Caco-2 (cell line): ENCODE measurements at regions not wholly inside any gene's neighbourhood (a gene's known extent, or its start where the extent isn't known, plus 50 kb on each side); places are given as distances from the start of the nearest gene placed in this dataset.

Experiments used
- BruUV-seq: library from RNA; stranded (reverse); fragments of 400-500 nt; replicated peaks from 2 replicates; lab custom pipeline; 2021; lab: Mats Ljungman, UMichigan
- CTCF ChIA-PET: fragments of 300-600 bp; sonication (Branson Sonifier 250); formaldehyde crosslinking; loops from one replicate; lab custom pipeline; 2022; ENCODE audit warnings: antibody characterized with exemption; lab: Charles Lee
- POLR2A ChIA-PET: fragments of 300-600 bp; sonication (Branson Sonifier 250); formaldehyde crosslinking; loops from one replicate; lab custom pipeline; 2022; ENCODE audit warnings: antibody characterized with exemption; lab: Charles Lee
- DNase-seq, 2 experiments: peaks; one replicate each; pipeline versions ENCODE4 v3.0.0 to v3.0.0-alpha.2; 2020 to 2022
- H3K27me3 ChIP-seq: replicated peaks from 2 replicates; pipeline ENCODE4 v1.6.0; 2011; ENCODE audit warnings: low read length; ENCODE audit not compliant: control insufficient read depth, insufficient read depth
- H3K36me3 ChIP-seq: 2 replicates; pipeline ENCODE4 v1.5.1; 2011; ENCODE audit warnings: low read length; ENCODE audit not compliant: control insufficient read depth, insufficient read depth
- H3K4me1 ChIP-seq: fragments of 250-450 bp; sonication (Bioruptor Pico); 2 replicates; pipeline ENCODE4 v1.5.1; 2020; ENCODE audit warnings: mild to moderate bottlenecking
- H3K4me3 ChIP-seq: 2 replicates; pipeline ENCODE4 v1.5.1; 2011; ENCODE audit warnings: low read depth, mild to moderate bottlenecking, control low read depth, low read length
- H3K9me3 ChIP-seq: fragments of 250-450 bp; sonication (Bioruptor Pico); 2 replicates; pipeline ENCODE4 v1.5.1; 2020; ENCODE audit warnings: mild to moderate bottlenecking, moderate library complexity
- H3K27ac Mint-ChIP-seq: one replicate; pipeline ENCODE4 v1.8.0; 2022; ENCODE audit warnings: mixed read lengths; ENCODE audit not compliant: unreplicated experiment
- H3K27me3 Mint-ChIP-seq: one replicate; pipeline ENCODE4 v1.8.0; 2022; ENCODE audit warnings: mixed read lengths; ENCODE audit not compliant: insufficient read depth, unreplicated experiment
- H3K36me3 Mint-ChIP-seq: one replicate; pipeline ENCODE4 v1.8.0; 2022; ENCODE audit warnings: mild to moderate bottlenecking, mixed read lengths; ENCODE audit not compliant: insufficient read depth, unreplicated experiment
- H3K4me1 Mint-ChIP-seq: one replicate; pipeline ENCODE4 v1.8.0; 2022; ENCODE audit warnings: low read depth, mixed read lengths; ENCODE audit not compliant: unreplicated experiment
- H3K4me3 Mint-ChIP-seq: one replicate; pipeline ENCODE4 v1.8.0; 2022; ENCODE audit warnings: mild to moderate bottlenecking, moderate library complexity, mixed read lengths; ENCODE audit not compliant: unreplicated experiment
- H3K9me3 Mint-ChIP-seq: one replicate; pipeline ENCODE4 v1.8.0; 2022; ENCODE audit warnings: mixed read lengths; ENCODE audit not compliant: unreplicated experiment
- CTCF ChIP-seq, 2 experiments: fragments of 200-600 bp in 1 of 2; IDR thresholded peaks; 1 replicate in 1 of 2; 2 replicates in 1 of 2; pipeline versions ENCODE4 v1.5.1 to v1.8.0; 2011 to 2022; ENCODE audit warnings: antibody characterized with exemption in 1 of 2, control low read depth in 1 of 2, inconsistent platforms in 1 of 2, low read depth in 1 of 2, low read length in 1 of 2, mild to moderate bottlenecking in 1 of 2, moderate library complexity in 1 of 2; ENCODE audit not compliant: insufficient read depth in 1 of 2, severe bottlenecking in 1 of 2, unreplicated experiment in 1 of 2
- intact Hi-C: fragments of 100-400 bp; cut with micrococcal nuclease; formaldehyde crosslinking; loops from one replicate; pipeline ENCODE4 v1.10.0; 2022; ENCODE audit not compliant: unreplicated experiment

- peak overlapping the region; percentile 80 for H3K27ac Mint-ChIP-seq
- no peak overlapping the region for H3K4me3 ChIP-seq
These were observed 192.1 kb upstream of the ALG10B start for GRCh38 chr12:38124247-38125012.

GRCh38 chr12:38132139-38132538 is 184.4 kb upstream of the ALG10B start:
- POLR2A ChIA-PET = no interaction called here
- Histone ChIP-seq H3K9me3 (0 out of 2 replicates have a peak, but pooled peaks cover 3% of the 10 kb centered on the region), H3K4me1 (no peaks in the 10 kb centered on the region), H3K4me3 (no peak overlapping the region), H3K36me3 (no peaks in the 10 kb centered on the region), H3K27me3 (no peaks in the 10 kb centered on the region; the same call in 1 of the 2 replicates)
- no peak for TF ChIP-seq CTCF (IDR thresholded peaks at IDR 0.05; ENCODE audit: insufficient read depth in 1 of 2, low read depth in 1 of 2, low read length in 1 of 2, severe bottlenecking in 1 of 2, unreplicated experiment in 1 of 2)
- no peak for DNase-seq
- no TSS peak for BruUV-seq
- no peaks in the 10 kb centered on the region for H3K36me3 Mint-ChIP-seq
- CTCF ChIA-PET = no interaction called here
- no peak overlapping the region for H3K4me3 Mint-ChIP-seq
- intact Hi-C loops = no loop called here
- no peaks in the 10 kb centered on the region for H3K4me1 Mint-ChIP-seq
- no peaks in the 10 kb centered on the region for H3K27me3 Mint-ChIP-seq
- peaks cover 6% of the 10 kb centered on the region for H3K9me3 Mint-ChIP-seq
- no peak overlapping the region for H3K27ac Mint-ChIP-seq

More at GRCh38 chr12:38124247-38125012, 192.1 kb upstream of the ALG10B start:
- peaks cover 35% of the 10 kb centered on the region for H3K9me3 Mint-ChIP-seq
- CTCF ChIA-PET = no interaction called here
- H3K4me1 Mint-ChIP-seq = peaks cover 7% of the 10 kb centered on the region
- no peaks in the 10 kb centered on the region for H3K36me3 Mint-ChIP-seq
- POLR2A ChIA-PET = no interaction called here
- peaks cover 18% of the 10 kb centered on the region; the same call in 1 of the 2 replicates for H3K9me3 ChIP-seq
- H3K4me1 ChIP-seq = peaks cover 16% of the 10 kb centered on the region
- H3K36me3 ChIP-seq = no peaks in the 10 kb centered on the region
- H3K4me3 Mint-ChIP-seq = peak overlapping the region; percentile 35
- intact Hi-C loops = no loop called here
- peak; percentile 55 to 58 for DNase-seq
- H3K27me3 Mint-ChIP-seq = no peaks in the 10 kb centered on the region
- no TSS peak for BruUV-seq
- TF ChIP-seq CTCF (IDR thresholded peaks at IDR 0.05; ENCODE audit: insufficient read depth in 1 of 2, low read depth in 1 of 2, low read length in 1 of 2, severe bottlenecking in 1 of 2, unreplicated experiment in 1 of 2) = no peak
- H3K27me3 ChIP-seq = no peaks in the 10 kb centered on the region

- H3K27me3 Mint-ChIP-seq = peaks cover 3% of the 10 kb centered on the region
- no TSS peak for BruUV-seq
- no peaks in the 10 kb centered on the region for H3K27me3 ChIP-seq
- DNase-seq = no peak
- H3K36me3 Mint-ChIP-seq = no peaks in the 10 kb centered on the region
- intact Hi-C loops = no loop called here
- no peaks in the 10 kb centered on the region for H3K36me3 ChIP-seq
- no peak for TF ChIP-seq CTCF (IDR thresholded peaks at IDR 0.05; ENCODE audit: insufficient read depth in 1 of 2, low read depth in 1 of 2, low read length in 1 of 2, severe bottlenecking in 1 of 2, unreplicated experiment in 1 of 2)
- no peak overlapping the region for H3K4me3 ChIP-seq
- CTCF ChIA-PET = interaction anchor here (0.7 to 0.8 kb wide), 2 partner anchors 179 to 1555 kb away, joined by 3 read pairs; partner anchors contain the start of gene ALG10B
- H3K4me1 ChIP-seq = peaks cover 4% of the 10 kb centered on the region; the same call in 1 of the 2 replicates
- no peak overlapping the region for H3K27ac Mint-ChIP-seq
- no peaks in the 10 kb centered on the region for H3K9me3 ChIP-seq
- no peak overlapping the region for H3K4me3 Mint-ChIP-seq
- H3K9me3 Mint-ChIP-seq = peaks cover 10% of the 10 kb centered on the region
- POLR2A ChIA-PET = no interaction called here
- no peaks in the 10 kb centered on the region for H3K4me1 Mint-ChIP-seq
These were observed 179.3 kb upstream of the ALG10B start for GRCh38 chr12:38137287-38137686.
